GM12878 (cell line): ENCODE measurements at regions not wholly inside any gene's neighbourhood (a gene's known extent, or its start where the extent isn't known, plus 50 kb on each side); places are given as distances from the start of the nearest gene placed in this dataset.

ENCODE experiments used
- ATAC-seq: fragments of 200-7000 bp; cut with Tn5 transposase; 3 replicates; pipeline ENCODE4 v1.9.1; 2020; ENCODE audit warnings: mild to moderate bottlenecking, moderate library complexity
- BruUV-seq: library from RNA; stranded (reverse); fragments of 400-500 nt; replicated peaks from 2 replicates; lab custom pipeline; 2021; lab: Mats Ljungman, UMichigan
- CTCF ChIA-PET: fragments of 300-600 bp; sonication (Branson Sonifier 250); formaldehyde crosslinking; extraction: SDS; loops from one replicate; lab custom pipeline; 2021; ENCODE audit warnings: inconsistent platforms; lab: Yijun Ruan, JAX
- POLR2A ChIA-PET: fragments of 350-600 bp; formaldehyde crosslinking; extraction: SDS; loops from one replicate; lab custom pipeline; 2021; ENCODE audit warnings: inconsistent platforms; lab: Charles Lee
- RAD21 ChIA-PET: fragments of 300-600 bp; sonication (Branson Sonifier 250); formaldehyde crosslinking; loops from one replicate; lab custom pipeline; 2023; ENCODE audit warnings: antibody characterized with exemption; ENCODE audit not compliant: unreplicated experiment; lab: Charles Lee
- SMC1A ChIA-PET: fragments of 300-600 bp; sonication (Branson Sonifier 250); formaldehyde crosslinking; loops from one replicate; lab custom pipeline; 2023; ENCODE audit not compliant: unreplicated experiment, uncharacterized antibody; lab: Charles Lee
- DNase-seq: peaks from one replicate; pipeline ENCODE4 v3.0.0-alpha.2; 2011; ENCODE audit warnings: low read depth, low spot score
- FAIRE-seq: peaks from 3 replicates; lab custom pipeline; 2011; peaks lifted over from hg19 to GRCh38; lab: Jason Lieb, UNC
- H2AFZ ChIP-seq: 2 replicates; pipeline ENCODE4 v1.6.0; 2011; ENCODE audit warnings: low read depth, low read length, control low read depth; ENCODE audit not compliant: control insufficient read depth
- H3K27ac ChIP-seq: 2 replicates; pipeline ENCODE4 v1.5.1; 2011; ENCODE audit warnings: control low read depth; ENCODE audit not compliant: control insufficient read depth, insufficient read depth
- H3K27me3 ChIP-seq, 2 experiments: replicated peaks in 1 of 2; 2 replicates each; pipeline versions ENCODE4 v1.6.0 to v1.6.1; 2011; ENCODE audit warnings: low read length in 1 of 2; ENCODE audit not compliant: control insufficient read depth in 2 of 2, insufficient read depth in 2 of 2
- H3K36me3 ChIP-seq, 2 experiments: 2 replicates each; pipeline ENCODE4 v1.5.1; 2011; ENCODE audit warnings: low read length in 1 of 2; ENCODE audit not compliant: control insufficient read depth in 2 of 2, insufficient read depth in 2 of 2
- H3K4me1 ChIP-seq: 2 replicates; pipeline ENCODE4 v1.6.1; 2011; ENCODE audit warnings: mild to moderate bottlenecking, low read length, moderate library complexity, mixed read lengths; ENCODE audit not compliant: control insufficient read depth, insufficient read depth
- H3K4me2 ChIP-seq: 2 replicates; pipeline ENCODE4 v1.6.0; 2011; ENCODE audit warnings: control low read depth; ENCODE audit not compliant: control insufficient read depth, insufficient read depth
- H3K4me3 ChIP-seq: fragments of 200-600 bp; sonication (generic); 2 replicates; pipeline ENCODE4 v1.5.1; 2016
- H3K79me2 ChIP-seq: 2 replicates; pipeline ENCODE4 v1.6.0; 2011; ENCODE audit warnings: low read length; ENCODE audit not compliant: control insufficient read depth, insufficient read depth
- H3K9ac ChIP-seq: 2 replicates; pipeline ENCODE4 v1.8.0; 2011; ENCODE audit warnings: low read length, control low read depth, mixed read lengths; ENCODE audit not compliant: control insufficient read depth, insufficient read depth
- H3K9me3 ChIP-seq: replicated peaks from 3 replicates; pipeline ENCODE4 v1.5.1; 2011; ENCODE audit warnings: mild to moderate bottlenecking, low read length; ENCODE audit not compliant: control insufficient read depth, insufficient read depth
- H4K20me1 ChIP-seq: 2 replicates; pipeline ENCODE4 v1.6.0; 2011; ENCODE audit not compliant: control insufficient read depth, insufficient read depth
- CREM ChIP-seq: IDR thresholded peaks from 2 replicates; pipeline ENCODE4 v1.6.1; 2014; ENCODE audit warnings: antibody characterized with exemption, low read depth
- ESRRA ChIP-seq: IDR thresholded peaks from 2 replicates; pipeline ENCODE4 v1.6.1; 2012; ENCODE audit warnings: mild to moderate bottlenecking, low read length, improper control_type of control experiment
- MEF2A ChIP-seq: IDR thresholded peaks from 2 replicates; pipeline ENCODE4 v1.6.1; 2011; ENCODE audit warnings: low read depth, mild to moderate bottlenecking, low read length, moderate library complexity; ENCODE audit not compliant: insufficient read depth
- RFX5 ChIP-seq: IDR thresholded peaks from 2 replicates; pipeline ENCODE4 v1.6.1; 2011; ENCODE audit warnings: low read depth, low read length, improper control_type of control experiment
- USF2 ChIP-seq: IDR thresholded peaks from 2 replicates; pipeline ENCODE4 v1.6.1; 2011; ENCODE audit warnings: low read depth, low read length, improper control_type of control experiment, borderline replicate concordance
- ZBTB11 ChIP-seq: fragments of 450-650 bp; formaldehyde crosslinking; IDR thresholded peaks from 2 replicates; pipeline ENCODE4 v1.5.0; 2022; ENCODE audit warnings: mild to moderate bottlenecking, missing genetic modification characterization
- WGBS: methylation state at CpG from one replicate; pipeline ENCODE4 v1.1.6; 2016; ENCODE audit warnings: low lambda C conversion rate; ENCODE audit not compliant: insufficient replicate concordance, insufficient coverage; ENCODE audit errors: missing lambda C conversion rate; 5-methylcytosine and 5-hydroxymethylcytosine counted together
- in situ Hi-C: fragments of 300-500 bp; cut with MboI; formaldehyde crosslinking; loops from 9 replicates; pipeline ENCODE4 v1.14.3; 2018; ENCODE audit warnings: mixed read lengths
- intact Hi-C: fragments of 100-400 bp; cut with micrococcal nuclease; formaldehyde crosslinking; loops from one replicate; pipeline ENCODE4 v1.14.2; 2022; ENCODE audit not compliant: unreplicated experiment
- TF ChIP-seq, protein P1 (sequence below): fragments of 150-350 bp; IDR thresholded peaks from 2 replicates; pipeline ENCODE4 v1.6.1; 2016; ENCODE audit warnings: low read depth, low read length

- BruUV-seq: no TSS peak
Observed at GRCh38 chr2:74742471-74742870, 88.4 kb downstream of the SEMA4F start.

GRCh38 chr2:74743039-74743438 lies 89.0 kb downstream of the SEMA4F start:
- H3K79me2 ChIP-seq: no peaks in the 10 kb centered on the region
- no peaks in the 10 kb centered on the region for H3K9me3 ChIP-seq
- no peaks in the 10 kb centered on the region for H3K4me1 ChIP-seq
- CTCF ChIA-PET: interaction anchor here (0.6 to 0.7 kb wide), 2 partner anchors 11 to 1113 kb away, joined by 3 to 4 read pairs; no protein-coding TSS in a partner anchor
- H3K4me3 ChIP-seq: no peak overlapping the region
- H2AFZ ChIP-seq: no peak overlapping the region
- H3K4me2 ChIP-seq: no peak overlapping the region
- no peak overlapping the region for H3K9ac ChIP-seq
- 33% methylated on average over 5 of the region's 5 CpGs for WGBS
- DNase-seq: no peak
- H3K27ac ChIP-seq: no peak overlapping the region
- no peak for FAIRE-seq
- H3K27me3 ChIP-seq: no peaks in the 10 kb centered on the region; a peak in 1 of 4 replicates
- no peaks in the 10 kb centered on the region for H3K36me3 ChIP-seq
- no peak for TF ChIP-seq ZBTB11 (CRISPR knock-in tag)
- TF ChIP-seq, protein P1, sequence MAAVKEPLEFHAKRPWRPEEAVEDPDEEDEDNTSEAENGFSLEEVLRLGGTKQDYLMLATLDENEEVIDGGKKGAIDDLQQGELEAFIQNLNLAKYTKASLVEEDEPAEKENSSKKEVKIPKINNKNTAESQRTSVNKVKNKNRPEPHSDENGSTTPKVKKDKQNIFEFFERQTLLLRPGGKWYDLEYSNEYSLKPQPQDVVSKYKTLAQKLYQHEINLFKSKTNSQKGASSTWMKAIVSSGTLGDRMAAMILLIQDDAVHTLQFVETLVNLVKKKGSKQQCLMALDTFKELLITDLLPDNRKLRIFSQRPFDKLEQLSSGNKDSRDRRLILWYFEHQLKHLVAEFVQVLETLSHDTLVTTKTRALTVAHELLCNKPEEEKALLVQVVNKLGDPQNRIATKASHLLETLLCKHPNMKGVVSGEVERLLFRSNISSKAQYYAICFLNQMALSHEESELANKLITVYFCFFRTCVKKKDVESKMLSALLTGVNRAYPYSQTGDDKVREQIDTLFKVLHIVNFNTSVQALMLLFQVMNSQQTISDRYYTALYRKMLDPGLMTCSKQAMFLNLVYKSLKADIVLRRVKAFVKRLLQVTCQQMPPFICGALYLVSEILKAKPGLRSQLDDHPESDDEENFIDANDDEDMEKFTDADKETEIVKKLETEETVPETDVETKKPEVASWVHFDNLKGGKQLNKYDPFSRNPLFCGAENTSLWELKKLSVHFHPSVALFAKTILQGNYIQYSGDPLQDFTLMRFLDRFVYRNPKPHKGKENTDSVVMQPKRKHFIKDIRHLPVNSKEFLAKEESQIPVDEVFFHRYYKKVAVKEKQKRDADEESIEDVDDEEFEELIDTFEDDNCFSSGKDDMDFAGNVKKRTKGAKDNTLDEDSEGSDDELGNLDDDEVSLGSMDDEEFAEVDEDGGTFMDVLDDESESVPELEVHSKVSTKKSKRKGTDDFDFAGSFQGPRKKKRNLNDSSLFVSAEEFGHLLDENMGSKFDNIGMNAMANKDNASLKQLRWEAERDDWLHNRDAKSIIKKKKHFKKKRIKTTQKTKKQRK: no peak
- no peak for TF ChIP-seq CREM
- no peak for TF ChIP-seq ESRRA
- TF ChIP-seq MEF2A: no peak
- no peak for TF ChIP-seq USF2
- RAD21 ChIA-PET: no interaction called here
- in situ Hi-C loops (no loop called here), intact Hi-C loops (no loop called here)
- no peak for ATAC-seq
- SMC1A ChIA-PET: interaction anchor here (1.5 kb wide), 1 partner anchor 12 kb away, joined by 4 read pairs; no protein-coding TSS in a partner anchor
- POLR2A ChIA-PET: no interaction called here
- no peaks in the 10 kb centered on the region; the same call in 1 of the 2 replicates for H4K20me1 ChIP-seq
- BruUV-seq: no TSS peak

More at GRCh38 chr2:74742471-74742870, 88.4 kb downstream of the SEMA4F start:
- Histone ChIP-seq H3K27ac (no peak overlapping the region), H2AFZ (no peak overlapping the region), H3K27me3 (no peaks in the 10 kb centered on the region; a peak in 1 of 4 replicates), H3K9ac (no peak overlapping the region), H4K20me1 (no peaks in the 10 kb centered on the region; the same call in 1 of the 2 replicates), H3K4me1 (no peaks in the 10 kb centered on the region), H3K79me2 (no peaks in the 10 kb centered on the region), H3K9me3 (no peaks in the 10 kb centered on the region), H3K4me2 (no peak overlapping the region), H3K36me3 (no peaks in the 10 kb centered on the region), H3K4me3 (no peak overlapping the region)
- FAIRE-seq (no peak), DNase-seq (no peak), ATAC-seq (no peak)
- in situ Hi-C loops (no loop called here), intact Hi-C loops (no loop called here)
- SMC1A ChIA-PET: no interaction called here
- no peak for TF ChIP-seq RFX5
- WGBS: 65% methylated on average over 1 of the region's 1 CpG
- RAD21 ChIA-PET: no interaction called here
- POLR2A ChIA-PET: no interaction called here
- CTCF ChIA-PET: no interaction called here
